RPMI7951 (cell line): ENCODE measurements at regions not wholly inside any gene's neighbourhood (a gene's known extent, or its start where the extent isn't known, plus 50 kb on each side); places are given as distances from the start of the nearest gene placed in this dataset.
A peak's percentile ranks its signal among the peaks of the same experiment; 100 is the strongest.

ENCODE experiments used
- DNase-seq: peaks from one replicate; pipeline ENCODE4 v3.0.0-alpha.2; 2012; ENCODE audit warnings: low read depth

DNA sequence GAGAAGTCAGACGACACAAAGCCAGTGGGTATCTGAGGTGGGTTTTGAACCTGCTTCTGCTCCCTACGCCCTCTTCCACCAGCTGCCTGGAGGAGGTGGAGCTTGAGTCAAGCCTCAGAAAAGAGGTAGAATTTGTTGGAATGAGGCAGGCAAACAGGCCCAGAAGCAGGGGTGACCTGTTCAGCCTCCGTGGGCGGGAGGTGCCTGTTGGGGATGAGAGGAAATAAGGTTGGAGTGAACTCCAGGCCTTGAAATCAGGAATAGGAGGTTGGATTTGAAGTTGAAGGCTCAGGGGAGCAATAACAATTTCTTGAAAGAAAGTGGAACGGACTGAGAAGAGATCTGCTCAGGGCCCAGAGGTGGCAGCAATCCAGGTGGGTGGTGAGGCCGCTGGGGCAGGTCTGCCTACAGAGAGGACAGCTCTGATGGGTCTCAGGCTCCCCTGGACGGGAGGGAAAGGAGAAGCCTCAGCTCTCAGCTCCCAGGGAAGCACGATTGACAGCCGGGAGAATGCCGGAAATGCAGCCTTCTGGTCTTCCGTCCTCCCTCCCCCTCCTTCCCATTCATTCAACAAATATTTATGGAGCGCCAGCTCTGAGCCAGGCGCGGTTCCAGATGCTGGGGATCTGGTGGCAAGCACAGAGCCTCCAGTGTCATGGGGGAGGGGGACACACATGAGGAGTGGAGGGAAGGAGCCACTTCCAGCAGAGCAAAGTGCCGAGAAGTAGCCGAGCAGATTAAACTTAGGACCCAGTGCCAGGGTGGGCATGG lies 61.9 kb upstream of the CIBAR2 start:
- DNase-seq: peak; percentile 80

- DNase-seq: no peak
Measured at GRCh38 chr16:85174871-85175723, 62.8 kb upstream of the CIBAR2 start.

GRCh38 chr16:85175724-85176233 lies 63.5 kb upstream of the CIBAR2 start:
- no peak for DNase-seq

DNA sequence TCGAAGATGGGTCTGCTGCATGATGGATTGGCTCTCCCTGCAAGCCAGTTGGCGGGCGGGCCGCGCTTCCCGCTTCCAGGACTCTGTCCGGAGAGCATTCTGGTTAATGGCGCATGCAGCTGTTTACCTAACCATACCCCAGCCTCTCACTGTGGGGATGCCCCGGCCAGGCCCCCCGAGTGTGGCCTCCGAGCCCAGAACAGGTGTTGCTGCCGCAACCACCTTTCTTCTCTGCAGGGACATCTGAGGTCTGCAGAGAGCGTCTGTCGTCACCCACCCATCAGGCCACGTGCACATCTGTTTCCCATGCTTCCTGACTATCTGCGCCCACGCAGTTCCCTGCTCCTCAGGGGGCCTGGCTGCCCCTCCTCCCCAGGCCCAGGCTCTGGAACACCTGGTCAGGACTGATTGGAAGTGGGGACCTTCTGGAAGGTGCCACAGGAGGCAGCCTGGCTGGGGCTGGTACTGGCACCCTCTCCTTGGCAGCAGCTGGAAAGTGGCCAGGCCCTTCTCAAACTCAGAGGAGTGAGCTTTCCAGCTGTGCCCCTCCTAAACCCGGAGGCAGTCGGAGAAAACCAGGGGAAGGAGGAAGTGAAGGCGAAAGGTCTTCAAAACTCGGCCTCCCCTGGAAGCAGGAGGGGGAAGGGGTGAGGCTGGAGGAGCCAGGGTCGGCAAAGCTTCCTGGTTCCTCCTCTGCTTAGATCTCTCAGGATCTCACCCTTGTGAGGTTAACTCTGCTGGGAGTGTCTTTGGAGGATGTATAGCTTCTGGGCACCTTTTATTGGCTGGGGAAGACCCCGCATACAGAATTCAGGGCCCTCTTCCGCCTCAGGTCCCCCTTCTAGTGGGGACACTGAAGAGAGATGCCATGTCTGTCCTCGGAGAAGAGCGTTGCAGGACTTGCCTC lies 64.5 kb upstream of the CIBAR2 start:
- DNase-seq: no peak

DNA sequence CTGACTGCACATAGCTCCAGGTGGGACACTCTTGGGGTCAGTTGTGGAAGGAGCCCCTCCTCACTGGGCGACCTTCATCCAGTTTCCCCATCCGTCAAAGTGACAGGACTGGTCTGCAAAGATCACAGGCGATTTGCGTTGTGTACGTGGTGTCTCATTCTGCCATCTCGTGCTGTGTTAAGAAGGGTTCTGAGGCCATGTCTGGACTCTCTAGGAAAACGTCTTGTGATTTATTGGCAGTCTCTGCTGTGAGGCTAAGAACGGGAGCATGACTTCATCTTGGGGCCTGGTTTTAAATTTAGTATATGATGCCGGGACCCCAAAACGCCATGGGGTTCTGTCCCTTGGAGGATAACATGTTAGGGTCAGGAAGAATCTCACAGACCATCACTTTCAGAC lies 65.2 kb upstream of the CIBAR2 start:
- no peak for DNase-seq

DNA sequence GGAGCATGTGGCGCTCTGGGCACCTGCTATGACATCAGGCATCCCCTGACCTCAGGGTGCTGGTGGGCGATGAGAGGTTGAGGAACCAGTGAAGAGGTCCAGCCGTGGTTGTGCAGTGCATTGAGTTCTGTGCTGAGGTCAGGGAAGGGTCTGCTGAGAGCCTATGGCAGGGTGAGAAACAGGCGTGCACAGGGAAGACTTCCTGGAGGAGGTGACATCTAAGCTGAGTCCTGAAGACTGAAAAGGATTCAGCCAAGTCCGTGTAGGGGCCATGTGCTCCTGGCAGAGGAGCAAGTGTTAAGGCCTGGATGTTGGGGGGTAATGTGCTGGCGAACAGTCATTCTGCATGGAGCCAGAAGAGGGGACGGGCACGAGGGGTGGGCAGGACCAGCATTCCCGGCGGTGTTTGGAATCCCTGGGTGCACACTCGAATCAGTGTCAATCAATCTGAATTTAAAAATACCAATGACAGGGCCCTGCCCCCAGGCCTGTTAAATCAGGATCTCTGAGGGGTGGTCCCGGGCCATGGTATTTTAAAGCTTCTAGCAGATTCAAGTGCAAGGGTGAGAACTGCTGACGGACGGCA lies 65.8 kb upstream of the CIBAR2 start:
- DNase-seq: no peak

DNA sequence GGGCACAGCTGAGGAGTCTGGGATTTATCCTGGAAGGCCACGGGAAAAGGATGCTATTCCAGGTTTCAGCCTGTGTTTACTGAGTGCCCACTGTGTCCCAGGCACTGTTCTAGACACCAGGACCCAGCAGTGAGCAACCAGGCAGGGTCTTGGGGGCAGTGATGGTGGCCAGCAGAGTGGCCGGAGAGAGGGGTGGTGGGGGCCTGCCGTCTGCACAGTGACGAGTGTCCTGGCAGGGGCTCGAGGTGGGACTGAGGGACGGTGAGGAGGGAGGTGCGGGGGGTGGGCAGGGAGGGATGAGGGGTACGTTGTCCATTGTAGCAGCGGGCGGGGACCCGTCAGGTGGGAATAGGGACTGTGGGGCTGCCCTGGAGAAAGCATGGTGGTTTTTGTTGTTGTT lies 66.3 kb upstream of the CIBAR2 start:
- DNase-seq: no peak

DNA sequence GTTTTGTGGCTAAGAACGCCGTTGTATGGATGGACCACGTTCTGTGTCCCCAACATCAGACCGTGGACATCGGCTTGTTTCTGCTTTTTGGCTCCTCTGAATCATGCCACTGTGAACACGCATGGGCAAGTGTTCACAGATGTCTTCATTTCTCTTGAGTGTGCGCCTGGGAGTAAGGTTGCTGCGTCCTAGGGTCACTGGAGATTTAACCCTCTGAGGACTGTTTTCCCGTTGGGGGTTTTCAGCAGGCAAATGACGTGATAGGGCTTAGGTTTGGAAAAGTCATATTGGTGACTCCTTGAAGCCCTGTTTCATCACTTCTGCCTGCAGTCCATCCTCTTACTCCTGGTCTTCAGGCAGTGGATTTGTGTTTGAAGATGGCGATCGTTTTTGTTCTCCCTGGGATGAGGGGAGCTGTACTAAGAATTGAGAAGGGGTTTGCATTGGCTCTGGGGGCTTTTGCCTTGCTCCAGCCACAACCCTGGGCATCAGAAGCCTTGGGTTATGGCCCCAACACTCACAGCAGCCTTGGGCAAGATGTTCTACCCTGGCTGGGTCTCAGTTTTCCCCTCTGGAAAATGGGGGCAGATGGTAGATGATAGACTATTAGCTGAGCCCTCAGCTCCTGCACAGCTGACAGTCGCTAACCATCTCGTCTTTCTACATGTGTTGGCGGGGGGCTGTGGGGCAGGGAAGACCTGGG lies 67.2 kb upstream of the CIBAR2 start:
- no peak for DNase-seq

DNA sequence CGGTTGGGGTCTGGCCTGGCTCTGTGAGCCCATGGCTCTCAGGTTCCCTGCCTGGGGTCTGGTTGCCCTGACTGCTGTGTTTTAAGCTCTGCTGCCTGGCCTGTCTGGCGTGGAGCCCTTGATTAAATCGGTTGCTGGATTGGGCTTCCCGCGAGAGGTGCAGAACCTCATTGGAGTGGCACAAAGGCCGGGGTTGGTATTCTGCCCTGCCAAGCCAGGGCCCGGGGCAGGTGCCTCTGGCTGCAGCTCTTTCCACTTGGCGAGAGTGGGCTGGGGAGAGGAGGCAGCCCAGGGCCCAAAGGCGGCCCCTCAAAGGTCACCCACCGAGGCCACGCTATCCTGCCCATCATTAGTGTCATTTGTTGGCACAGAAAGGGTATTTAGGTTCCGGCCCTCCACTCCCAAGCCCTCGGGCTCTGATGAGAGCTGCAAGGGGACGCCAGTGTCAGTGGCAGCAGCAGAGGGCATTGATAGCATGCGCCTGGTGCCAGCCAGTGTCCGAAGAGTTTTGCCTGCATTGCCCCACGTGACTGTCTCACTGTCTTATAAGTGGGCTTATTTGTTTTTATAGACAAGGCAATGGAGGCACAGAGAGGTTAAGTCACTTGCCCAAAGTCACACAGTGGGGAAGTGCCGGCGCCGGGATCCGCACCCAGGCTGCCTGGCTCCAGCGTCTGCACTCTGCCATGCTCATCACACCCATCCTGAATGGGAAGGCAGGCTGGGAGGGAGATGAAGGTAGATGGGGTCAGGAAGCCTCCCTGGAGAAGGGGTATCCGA lies 68.0 kb upstream of the CIBAR2 start:
- no peak for DNase-seq

DNA sequence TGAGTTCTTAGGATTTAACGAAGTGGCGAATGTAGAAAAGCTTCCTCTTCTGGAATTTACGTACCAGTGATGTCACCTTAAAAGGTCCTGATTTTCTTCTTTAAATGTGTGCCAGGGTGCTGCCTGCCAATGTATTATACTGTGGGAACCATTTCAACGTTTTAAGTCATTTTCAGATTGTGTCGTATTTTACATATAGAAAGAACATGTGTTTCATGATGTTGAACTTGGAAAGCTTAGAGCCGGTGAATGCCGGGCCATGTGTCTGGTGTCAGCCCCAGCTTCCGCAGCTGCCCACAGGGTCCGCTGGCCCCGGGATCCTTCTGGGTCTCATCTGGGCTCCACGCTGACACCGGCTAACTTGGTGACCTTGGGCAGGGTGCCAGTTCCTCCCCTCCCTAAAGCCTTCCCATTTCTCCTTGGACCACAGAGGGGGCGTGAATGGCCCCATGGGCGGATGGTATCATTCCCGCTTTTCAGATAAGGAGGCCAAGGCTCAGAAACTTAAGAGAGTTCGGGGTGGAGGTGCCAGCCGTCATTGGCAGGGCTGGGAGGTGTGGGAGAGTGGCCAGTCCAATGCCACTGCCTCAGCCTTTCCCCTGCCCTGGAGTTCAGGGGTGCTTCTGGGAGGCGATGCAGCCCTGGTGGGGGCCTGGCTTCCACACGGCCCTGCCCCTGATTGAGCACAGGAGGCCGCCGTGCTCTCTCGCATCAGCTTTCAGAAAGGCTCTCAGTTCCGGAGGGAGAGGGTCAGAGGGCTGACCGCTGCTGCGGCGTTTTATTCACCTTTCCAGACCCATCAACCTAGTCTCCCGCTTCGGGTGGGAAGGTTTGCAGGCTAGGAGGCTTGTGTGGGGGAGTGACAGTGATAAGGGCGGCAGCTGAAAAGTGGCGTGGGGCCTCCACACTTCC lies 68.8 kb upstream of the CIBAR2 start:
- no peak for DNase-seq

- DNase-seq: no peak
Measured at GRCh38 chr16:85181739-85182129, 69.5 kb upstream of the CIBAR2 start.

- no peak for DNase-seq
Measured at GRCh38 chr16:85182286-85182685, 70.0 kb upstream of the CIBAR2 start.

- no peak for DNase-seq
Measured at GRCh38 chr16:85182774-85183173, 70.5 kb upstream of the CIBAR2 start.

DNA sequence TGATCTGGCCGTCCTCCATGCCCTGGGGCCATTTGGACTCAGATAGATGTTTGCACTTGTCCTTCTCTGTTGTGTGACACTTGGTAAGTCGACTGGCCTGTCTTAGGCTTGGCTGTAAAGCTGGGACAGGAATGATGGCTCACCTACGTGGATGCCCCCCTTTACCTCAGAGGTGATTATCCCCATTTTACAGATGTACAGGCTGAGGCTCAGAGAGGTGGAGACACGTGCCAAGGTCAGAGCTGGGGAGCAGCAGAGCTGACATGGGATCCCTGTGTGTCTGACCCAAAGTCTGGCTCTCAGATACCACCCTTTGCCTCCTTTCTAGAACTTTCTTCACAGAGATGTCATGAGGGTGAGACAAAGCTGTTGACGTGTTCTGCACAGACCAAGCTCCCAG lies 71.3 kb upstream of the CIBAR2 start:
- DNase-seq: no peak

DNA sequence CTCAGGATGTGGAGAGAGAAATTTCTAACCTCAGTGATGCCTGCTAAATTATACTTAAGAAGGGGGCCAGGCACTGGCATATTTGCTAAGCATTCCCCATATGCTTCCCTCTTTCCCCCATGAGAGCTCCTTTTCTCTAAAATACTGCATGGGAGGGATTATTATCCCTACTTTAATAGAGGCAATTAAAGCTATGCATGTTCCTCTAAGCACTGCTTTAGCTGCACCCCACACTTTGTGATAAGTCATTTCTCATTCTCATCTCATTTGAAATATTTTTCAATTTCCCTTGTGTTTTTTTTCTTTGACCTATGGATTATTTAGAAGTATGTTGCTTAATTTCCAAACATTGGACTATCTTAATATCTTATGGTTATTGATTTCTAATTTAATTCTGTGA lies 72.1 kb upstream of the CIBAR2 start:
- DNase-seq: no peak

DNA sequence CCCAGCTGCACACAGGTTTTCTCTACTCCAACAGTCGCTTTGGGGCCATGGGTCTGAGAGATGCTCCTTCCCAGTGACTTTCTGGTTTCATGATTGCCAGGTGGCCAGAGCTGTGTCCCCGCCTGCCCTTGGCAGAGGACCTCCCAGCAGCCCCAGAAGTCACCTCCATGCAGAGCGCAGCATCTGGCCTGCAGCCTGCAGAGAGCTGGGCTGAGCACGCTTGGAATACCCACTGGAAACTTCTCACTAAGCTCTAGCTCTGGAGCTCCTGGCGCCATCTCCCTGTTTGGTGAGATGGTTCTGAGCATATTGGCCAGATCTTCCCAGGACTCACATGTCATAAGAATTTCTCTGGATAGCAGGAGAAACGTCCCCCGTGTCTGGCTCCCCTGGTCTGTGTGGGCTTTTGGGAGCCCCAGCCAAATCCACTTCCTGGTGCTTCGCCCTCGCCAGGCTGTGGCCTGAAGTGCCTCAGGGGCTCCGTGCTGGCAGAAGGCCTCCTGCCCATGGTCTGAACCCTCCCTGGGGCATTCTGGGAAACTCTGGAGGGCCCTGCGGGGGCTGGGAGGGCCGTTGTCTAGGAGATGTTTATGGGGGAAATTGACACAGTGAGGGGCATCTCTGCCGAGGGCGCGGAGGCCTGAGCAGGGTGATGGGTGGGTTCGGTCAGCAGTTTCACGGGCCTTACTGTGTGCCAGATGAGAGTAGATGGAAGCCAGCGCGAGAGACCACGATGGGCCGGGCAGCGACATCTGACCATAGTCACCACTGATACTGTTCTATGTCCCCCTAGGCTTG lies 73.2 kb upstream of the CIBAR2 start:
- DNase-seq: no peak

GRCh38 chr16:85187002-85187401 lies 74.7 kb upstream of the CIBAR2 start:
- DNase-seq: no peak

DNA sequence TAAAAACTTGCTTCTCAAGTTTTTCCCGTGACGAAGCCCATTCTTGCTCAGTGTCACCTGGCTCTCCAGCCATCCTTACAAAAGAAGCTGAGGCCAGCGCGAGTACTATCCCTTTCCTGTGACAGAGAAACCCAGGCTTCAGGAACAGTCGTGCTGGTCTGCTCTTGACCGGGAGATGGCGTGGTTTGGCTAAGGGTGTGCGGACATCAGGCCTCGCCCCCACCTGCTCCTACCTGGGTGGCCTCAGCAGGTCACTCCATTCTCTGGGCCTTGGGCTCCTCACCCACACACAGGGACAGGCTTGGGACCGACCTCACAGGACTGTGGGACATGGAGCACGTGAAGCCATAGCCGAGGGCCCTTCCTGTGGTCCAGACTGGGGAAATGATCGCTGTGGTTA lies 75.2 kb upstream of the CIBAR2 start:
- no peak for DNase-seq
